ENCODE measurements at regions not wholly inside any gene's neighbourhood (a gene's known extent, or its start where the extent isn't known, plus 50 kb on each side); places are given as distances from the start of the nearest gene placed in this dataset.

DNA sequence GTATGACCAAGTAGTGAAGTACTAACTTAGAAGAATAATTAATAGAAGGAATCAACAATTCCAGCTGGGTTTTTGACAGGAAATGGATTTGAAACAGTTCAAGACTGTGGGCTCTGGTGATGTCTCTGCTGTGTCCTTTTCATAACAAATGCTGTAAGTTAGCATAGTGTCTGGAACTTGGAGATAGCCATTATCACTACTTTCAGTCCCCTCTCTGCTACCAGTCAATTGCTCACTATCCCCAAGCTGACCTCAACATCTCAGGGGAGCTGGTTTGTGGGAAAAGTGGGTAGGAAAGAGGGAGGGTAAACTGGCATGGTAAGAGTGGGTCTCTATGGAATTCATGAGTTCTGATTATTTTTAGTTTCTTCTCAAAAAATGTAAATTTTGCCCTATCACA lies 231.4 kb upstream of the MID1 start:
- peaks cover 0 to 3% of the 10 kb centered on the region in 2 donors for H3K4me1 ChIP-seq
- no peaks in the 10 kb centered on the region for H3K27me3 ChIP-seq
- intact Hi-C loops (cut with DNase I) = no loop called here
- TF ChIP-seq, protein P1, sequence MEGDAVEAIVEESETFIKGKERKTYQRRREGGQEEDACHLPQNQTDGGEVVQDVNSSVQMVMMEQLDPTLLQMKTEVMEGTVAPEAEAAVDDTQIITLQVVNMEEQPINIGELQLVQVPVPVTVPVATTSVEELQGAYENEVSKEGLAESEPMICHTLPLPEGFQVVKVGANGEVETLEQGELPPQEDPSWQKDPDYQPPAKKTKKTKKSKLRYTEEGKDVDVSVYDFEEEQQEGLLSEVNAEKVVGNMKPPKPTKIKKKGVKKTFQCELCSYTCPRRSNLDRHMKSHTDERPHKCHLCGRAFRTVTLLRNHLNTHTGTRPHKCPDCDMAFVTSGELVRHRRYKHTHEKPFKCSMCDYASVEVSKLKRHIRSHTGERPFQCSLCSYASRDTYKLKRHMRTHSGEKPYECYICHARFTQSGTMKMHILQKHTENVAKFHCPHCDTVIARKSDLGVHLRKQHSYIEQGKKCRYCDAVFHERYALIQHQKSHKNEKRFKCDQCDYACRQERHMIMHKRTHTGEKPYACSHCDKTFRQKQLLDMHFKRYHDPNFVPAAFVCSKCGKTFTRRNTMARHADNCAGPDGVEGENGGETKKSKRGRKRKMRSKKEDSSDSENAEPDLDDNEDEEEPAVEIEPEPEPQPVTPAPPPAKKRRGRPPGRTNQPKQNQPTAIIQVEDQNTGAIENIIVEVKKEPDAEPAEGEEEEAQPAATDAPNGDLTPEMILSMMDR (IDR thresholded peaks at IDR 0.05) = no peak
- H3K4me3 ChIP-seq = no peak overlapping the region
- peak overlapping the region in 1 of 2 donors; percentile 3 for H3K27ac ChIP-seq
- no peaks in the 10 kb centered on the region for H3K9me3 ChIP-seq
- no peak for DNase-seq (ENCODE audit: low spot score in 2 of 2)
- H3K36me3 ChIP-seq = no peaks in the 10 kb centered on the region

- H3K36me3 ChIP-seq = no peaks in the 10 kb centered on the region
- no peak overlapping the region for H3K27ac ChIP-seq
- no peak overlapping the region for H3K4me3 ChIP-seq
- intact Hi-C loops (cut with DNase I) = no loop called here
- no peak for DNase-seq (ENCODE audit: low spot score in 2 of 2)
- TF ChIP-seq, protein P1 (IDR thresholded peaks at IDR 0.05) = no peak
- H3K9me3 ChIP-seq = no peaks in the 10 kb centered on the region
- H3K27me3 ChIP-seq = no peaks in the 10 kb centered on the region
- H3K4me1 ChIP-seq = peaks cover 0 to 3% of the 10 kb centered on the region in 2 donors
These were observed 234.2 kb upstream of the MID1 start for GRCh38 chrX:10854594-10854993.

GRCh38 chrX:10855845-10856244 lies 235.5 kb upstream of the MID1 start:
- Histone ChIP-seq H3K27me3 (no peaks in the 10 kb centered on the region), H3K36me3 (no peaks in the 10 kb centered on the region), H3K4me1 (peaks cover 0 to 3% of the 10 kb centered on the region in 2 donors), H3K4me3 (no peak overlapping the region), H3K27ac (peak overlapping the region; percentile 46 to 53), H3K9me3 (no peaks in the 10 kb centered on the region)
- DNase-seq (ENCODE audit: low spot score in 2 of 2) = no peak
- TF ChIP-seq, protein P1 (IDR thresholded peaks at IDR 0.05) = no peak
- intact Hi-C loops (cut with DNase I) = no loop called here

- H3K27me3 ChIP-seq = no peaks in the 10 kb centered on the region
- H3K4me3 ChIP-seq = no peak overlapping the region
- H3K9me3 ChIP-seq = no peaks in the 10 kb centered on the region
- TF ChIP-seq, protein P1 (IDR thresholded peaks at IDR 0.05) = no peak
- DNase-seq (ENCODE audit: low spot score in 2 of 2) = no peak
- intact Hi-C loops (cut with DNase I) = no loop called here
- H3K36me3 ChIP-seq = no peaks in the 10 kb centered on the region
- H3K27ac ChIP-seq = no peak overlapping the region
- H3K4me1 ChIP-seq = peaks cover 0 to 3% of the 10 kb centered on the region in 2 donors
These were observed 236.4 kb upstream of the MID1 start for GRCh38 chrX:10856797-10857196.

GRCh38 chrX:10859353-10859752 lies 239.0 kb upstream of the MID1 start:
- no peak overlapping the region for H3K27ac ChIP-seq
- no peaks in the 10 kb centered on the region for H3K9me3 ChIP-seq
- intact Hi-C loops (cut with DNase I) = no loop called here
- no peak overlapping the region for H3K4me3 ChIP-seq
- no peaks in the 10 kb centered on the region for H3K36me3 ChIP-seq
- no peak for DNase-seq (ENCODE audit: low spot score in 2 of 2)
- peaks cover 0 to 3% of the 10 kb centered on the region in 2 donors for H3K4me1 ChIP-seq
- TF ChIP-seq, protein P1 (IDR thresholded peaks at IDR 0.05) = no peak
- no peaks in the 10 kb centered on the region for H3K27me3 ChIP-seq

GRCh38 chrX:10875995-10876394 lies 235.1 kb upstream of the HCCS start:
- no peak overlapping the region for H3K4me3 ChIP-seq
- no peak for DNase-seq (ENCODE audit: low spot score in 2 of 2)
- intact Hi-C loops (cut with DNase I) = no loop called here
- no peaks in the 10 kb centered on the region for H3K27me3 ChIP-seq
- TF ChIP-seq, protein P1 (IDR thresholded peaks at IDR 0.05) = no peak
- H3K9me3 ChIP-seq = no peaks in the 10 kb centered on the region
- no peaks in the 10 kb centered on the region for H3K36me3 ChIP-seq
- no peaks in the 10 kb centered on the region for H3K4me1 ChIP-seq
- no peak overlapping the region for H3K27ac ChIP-seq

Data from ascending aorta (tissue), 2 donors.